Kidney tubule cell (primary cell): ENCODE measurements at regions not wholly inside any gene's neighbourhood (a gene's known extent, or its start where the extent isn't known, plus 50 kb on each side); places are given as distances from the start of the nearest gene placed in this dataset.

Experiments used
- DNase-seq: peaks from one replicate; pipeline ENCODE4 v3.0.0-alpha.2; 2018; ENCODE audit warnings: low spot score

DNA sequence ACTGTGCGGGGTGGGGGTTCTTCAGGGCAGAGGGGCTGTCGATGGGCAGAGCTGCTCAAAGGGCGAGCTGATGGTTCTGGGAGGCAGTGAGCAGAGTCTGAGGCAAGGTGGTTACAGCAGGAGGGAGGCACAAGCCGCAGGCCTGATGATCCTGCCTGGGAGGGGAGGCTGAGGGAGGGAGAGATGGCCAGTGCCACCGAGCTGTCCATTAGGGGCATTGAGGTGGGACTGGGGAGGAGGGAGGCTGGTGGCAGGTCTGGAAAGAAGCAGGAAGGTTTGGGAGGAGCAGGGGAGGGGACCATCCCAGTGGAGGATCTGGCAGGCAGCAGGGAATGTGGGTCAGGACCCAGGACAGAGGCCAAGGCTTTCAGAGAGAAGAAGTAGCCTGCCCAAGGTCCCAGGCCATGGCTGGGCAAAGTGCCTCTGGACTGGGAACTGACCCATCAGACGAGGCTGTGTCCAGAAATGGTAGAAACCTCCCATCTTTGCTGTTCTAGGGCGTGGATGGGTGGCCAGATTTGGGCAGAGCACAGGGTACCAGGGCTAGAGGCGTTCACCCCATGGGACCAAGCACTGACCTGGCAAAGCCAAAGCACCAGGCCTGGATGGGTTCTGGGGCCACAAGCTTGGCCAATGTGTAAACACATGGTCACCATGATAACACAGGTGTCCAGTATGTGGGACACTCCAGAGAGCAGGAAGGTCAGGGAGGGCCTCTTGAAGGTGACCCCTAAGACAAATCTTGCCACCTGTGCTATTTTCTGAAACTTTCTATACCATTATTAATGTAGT is 55.5 kb downstream of the INHBB start:
- no peak for DNase-seq

DNA sequence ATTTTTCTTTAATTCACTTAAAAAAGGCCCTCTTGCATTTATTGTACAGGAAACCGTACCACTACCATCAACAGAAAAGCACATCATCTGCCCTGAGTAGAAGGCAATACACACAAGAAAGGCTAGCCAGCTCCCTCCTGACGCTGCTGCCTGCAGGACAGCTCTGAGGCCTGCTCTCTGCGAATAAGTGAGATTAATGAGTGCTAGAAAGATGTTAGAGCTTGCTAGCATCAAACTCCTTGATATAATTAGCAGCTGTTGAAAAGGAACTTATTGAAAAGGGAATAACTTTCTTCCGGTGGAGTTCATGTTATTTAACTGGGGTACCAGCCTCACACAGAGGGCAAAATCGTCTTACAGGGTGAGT is 56.1 kb downstream of the INHBB start:
- DNase-seq = no peak

DNA sequence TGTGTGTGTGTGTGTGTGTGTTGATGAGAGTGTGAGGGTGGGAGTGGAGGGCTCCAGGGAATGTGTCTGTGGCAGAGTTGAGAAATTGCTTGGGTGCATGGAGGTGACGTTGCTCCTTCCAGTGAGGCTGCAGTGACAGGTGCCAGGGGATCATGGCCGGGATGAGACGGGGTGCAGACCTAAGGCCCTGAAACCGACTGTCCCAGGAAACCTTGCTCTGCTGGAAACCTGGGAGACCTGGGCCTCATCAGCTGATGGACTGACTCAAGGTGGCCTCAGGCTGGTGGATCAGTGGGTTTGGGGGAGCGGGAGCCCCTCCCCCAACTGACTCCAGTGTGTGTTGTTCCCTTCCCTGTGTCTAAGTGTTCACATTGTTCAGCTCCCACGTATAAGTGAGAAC is 56.6 kb downstream of the INHBB start:
- DNase-seq = no peak

DNA sequence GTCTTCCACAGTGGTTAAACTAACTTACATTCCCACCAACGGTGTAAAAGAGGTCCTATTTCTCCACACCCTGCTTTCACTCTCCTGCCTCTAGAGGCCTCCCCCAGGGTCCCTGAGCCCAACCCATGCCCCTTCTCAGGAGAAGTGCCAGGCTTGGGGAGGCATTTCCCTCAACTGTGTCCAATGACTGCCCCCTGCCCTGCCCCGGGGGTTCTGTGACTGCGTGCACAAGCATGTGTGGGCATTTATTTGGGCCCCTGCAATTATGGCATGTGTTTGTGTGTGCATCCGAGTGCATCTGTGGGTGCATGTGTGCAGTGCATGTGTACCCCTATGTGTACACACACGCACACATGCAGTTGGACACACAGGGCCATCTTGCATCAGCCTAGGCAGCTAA is 57.3 kb downstream of the INHBB start:
- no peak for DNase-seq

DNA sequence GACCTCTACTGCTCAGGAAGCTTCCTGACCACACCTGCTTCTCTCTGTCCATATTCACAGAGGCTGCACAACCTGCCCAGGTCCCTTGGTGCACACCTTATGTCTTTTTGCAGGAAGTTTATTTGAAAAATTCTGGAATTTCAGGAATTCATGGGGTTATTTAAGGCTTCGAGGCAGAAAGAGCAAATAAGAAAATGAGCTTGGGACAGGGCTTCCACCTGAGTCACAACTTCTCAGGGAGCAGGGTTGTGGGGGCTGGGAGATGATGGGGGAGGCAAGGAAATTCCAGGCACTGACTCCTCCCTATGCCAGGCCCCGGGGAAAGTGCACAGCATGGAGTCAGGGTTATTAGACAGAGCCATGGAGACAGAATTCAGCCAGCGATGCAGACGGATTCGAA is 57.7 kb downstream of the INHBB start:
- peak; percentile 85 for DNase-seq

DNA sequence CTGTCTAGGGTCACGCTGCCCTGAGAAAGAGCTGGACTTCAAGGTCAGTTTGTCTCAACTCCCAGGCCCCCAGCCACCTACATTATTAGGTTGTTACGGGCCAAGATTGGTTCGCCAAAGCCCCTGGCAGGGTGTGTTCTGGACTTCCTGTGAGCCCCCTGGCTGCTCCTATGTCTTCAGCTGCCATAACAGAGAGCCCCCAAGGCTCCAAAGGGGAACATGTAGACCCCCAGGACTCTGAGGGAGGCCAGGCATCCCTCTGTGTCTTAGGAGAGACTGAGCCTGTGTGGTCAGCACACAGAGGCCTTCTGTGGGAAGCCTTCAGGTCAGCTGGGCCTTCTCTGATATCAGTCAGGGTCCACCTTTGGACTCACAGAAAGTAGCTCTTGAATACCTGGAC is 58.3 kb downstream of the INHBB start:
- no peak for DNase-seq

DNA sequence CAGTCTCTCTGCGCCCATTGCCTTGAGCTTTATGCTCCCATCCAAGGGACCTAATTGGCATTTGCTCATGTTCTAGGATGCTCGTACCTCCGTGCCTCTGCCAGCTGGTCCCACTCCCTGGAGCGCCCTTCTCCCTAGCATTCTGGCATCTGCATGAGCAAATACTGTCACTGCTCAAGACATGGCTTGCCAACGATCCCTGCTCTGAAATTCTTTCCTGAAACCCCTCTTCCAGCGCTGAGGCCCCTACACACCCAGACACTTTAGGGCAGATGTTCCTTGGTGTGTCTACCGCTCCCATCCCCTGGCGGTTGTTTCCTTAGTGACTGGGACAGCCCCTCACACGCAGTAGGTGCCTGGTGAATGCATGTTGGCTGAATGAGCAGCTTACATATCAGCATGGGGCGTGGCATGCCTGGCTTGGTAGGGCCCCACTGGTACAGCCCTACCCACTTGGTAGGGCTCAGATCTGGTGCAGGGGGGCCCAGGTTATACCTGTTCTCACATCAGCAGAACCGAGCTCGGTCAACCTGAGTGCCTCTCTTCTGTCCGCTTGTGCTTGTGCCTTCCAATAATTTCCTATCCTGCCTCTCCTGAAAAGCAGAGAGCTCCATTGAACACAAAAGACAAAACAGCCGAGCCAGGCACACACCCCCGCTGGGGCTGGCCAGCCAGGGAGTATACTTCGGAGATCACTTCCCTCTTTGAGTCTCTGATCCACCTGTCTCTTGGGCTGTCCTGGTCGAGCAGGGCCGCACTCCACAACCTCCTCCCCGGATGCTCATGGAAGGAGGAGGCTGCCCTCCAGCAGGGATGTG is 59.2 kb downstream of the INHBB start:
- DNase-seq = no peak

DNA sequence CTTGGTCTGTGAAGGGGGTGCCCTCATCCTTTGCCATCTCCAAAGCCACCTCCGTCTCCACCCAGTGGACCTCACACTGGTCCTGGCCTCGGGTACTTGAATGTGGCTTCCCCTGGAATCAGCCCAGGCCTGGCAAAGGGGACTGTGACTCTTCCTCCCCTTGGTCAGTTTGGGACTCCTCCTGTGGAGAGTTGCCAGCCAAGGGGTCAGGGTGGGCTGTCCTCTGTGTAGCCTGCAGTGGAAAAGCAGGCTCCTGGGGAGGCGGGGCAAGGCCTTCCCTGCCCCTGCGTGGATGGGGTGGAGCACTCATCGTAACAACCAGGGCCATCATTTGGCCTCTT is 59.8 kb downstream of the INHBB start:
- no peak for DNase-seq

DNA sequence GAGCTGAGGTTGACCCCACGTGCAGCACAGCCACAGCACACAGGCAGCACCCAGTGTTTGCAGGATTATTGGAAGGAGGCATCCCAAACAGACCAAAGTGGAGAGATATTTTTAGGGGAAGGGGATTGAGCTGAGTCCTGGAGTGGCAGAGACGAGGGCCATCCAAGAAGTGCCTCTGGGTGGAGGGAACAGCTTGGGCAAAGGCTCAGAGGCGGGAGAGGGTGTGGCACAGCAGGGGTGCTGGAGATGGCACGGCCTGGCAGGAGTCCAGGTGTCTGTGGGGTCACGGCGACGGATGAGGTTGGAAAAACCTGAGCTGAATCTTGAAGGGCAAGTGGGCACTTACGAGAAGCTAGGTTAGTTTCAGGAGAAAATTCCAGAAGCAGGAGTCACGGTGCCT is 60.6 kb downstream of the INHBB start:
- no peak for DNase-seq

DNA sequence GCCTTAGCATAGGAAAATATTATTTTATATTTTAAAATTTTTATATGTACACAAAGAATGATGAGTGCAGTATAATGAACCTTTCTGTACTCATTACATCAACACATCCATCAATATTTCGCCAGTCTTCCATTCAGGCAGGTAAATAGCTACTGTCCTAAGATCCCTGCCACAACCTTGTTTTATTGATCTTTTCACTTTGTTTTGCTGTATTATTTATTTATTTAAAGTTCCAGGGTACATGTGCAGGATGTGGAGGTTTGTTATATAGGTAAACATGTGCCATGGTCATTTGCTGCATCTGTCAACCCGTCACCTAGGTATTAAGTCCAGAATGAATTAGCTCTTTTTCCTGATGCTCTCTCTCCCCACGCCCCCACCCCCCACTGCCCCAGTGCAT is 64.6 kb downstream of the INHBB start:
- no peak for DNase-seq

DNA sequence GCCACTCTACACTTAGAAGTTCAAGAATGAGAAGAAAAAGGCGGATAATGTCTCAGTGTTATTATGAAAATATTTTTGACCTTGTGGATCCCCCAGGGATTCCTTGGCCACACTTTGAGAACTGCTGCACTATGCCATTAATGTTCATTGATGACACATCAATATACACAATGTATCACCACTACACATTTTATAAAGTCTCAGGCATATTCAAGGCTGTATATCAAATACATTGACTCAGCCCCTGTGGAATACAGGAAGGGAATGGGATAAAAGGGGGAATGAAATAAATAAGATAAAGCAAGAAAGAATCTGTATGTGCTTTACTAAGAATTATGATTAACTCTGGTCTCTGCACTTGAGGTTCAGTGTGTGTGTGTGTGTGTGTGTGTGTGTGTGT is 69.1 kb downstream of the INHBB start:
- no peak for DNase-seq

DNA sequence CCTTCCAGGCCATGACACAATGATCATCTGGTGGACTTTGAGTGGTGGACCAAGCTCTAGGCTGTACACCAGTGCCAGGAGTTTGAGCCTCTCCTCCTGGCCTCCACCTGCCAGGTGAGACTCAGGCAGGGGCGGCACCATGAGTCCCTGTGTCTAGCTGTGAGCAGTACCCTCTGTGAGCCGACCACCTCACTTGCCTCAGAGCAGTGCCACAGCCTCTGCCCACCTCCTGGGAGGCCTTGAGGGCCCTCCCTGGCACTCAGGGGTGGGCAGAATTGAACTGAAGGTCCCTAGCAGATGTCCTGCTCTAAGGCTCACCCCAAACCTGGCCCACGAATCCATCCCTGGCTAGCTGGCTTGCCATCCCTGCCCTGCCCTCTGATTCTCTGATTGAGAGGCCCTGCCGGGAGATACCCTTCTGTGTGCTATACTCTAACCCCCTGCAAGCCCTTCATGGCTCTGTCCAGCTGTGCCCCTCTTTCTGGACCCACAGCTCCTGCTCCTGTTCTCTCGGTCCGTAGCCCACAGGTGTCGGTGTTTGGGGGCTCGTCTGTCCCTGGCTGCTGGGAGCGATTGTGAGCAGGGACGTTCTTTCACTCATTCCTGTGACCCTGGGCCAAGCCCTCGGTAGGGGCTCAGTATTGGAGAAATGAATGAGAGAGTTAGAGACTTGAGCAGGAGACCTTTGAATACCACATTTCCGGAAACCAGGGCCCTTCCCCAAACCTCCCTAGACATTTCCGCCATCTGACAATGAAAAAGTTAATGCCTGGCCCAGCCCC is 70.0 kb downstream of the INHBB start:
- no peak for DNase-seq

DNA sequence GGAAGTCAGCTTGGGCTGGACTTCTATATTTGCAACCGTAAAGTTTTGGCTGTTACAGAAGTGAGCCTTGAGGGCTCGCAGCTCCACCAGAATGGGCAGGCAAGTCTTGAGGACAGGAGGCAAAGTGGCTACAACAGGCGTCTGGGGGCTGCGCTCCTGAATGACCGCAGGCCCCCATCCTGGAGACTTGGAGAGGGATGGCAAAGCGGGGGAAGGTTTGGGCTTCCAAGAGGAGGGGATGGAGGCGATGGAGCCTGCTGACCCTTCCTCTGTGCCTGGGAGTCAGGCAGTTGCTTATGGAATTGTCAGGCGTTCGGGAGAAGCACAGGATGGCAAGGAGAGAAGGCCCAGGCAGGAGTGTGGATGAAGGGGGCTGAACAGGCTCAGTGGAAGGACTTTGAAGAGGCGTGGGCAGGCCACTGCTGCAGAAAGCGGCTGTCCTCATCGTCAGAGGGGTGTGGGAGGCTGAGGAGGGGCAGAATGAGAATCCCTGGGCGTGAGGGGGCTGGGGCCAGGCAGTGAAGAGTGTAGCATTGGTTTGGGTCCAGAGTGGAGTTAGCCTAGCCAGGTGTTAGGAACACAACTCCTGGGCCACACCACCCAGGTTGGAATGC is 72.3 kb downstream of the INHBB start:
- DNase-seq = no peak

DNA sequence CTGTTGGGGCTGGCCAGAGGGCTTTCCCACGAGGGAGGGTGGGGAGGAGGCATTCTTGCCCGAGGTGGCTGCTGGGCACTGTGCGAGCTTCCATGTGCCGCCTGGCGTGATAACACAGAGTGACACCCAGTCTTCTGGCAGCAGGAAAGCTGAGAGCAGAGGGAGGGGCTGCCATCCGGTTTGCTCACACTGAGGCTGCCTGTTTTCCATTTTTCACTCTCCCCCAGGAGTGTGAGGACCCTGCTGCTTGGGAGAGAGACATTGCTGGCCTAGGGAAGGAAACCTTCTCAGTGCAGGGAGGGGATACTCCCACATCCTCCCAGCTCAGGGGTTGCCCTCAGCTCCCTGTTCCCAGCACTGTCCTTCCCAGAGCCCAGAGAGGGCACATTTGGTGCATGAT is 73.1 kb downstream of the INHBB start:
- DNase-seq = no peak

DNA sequence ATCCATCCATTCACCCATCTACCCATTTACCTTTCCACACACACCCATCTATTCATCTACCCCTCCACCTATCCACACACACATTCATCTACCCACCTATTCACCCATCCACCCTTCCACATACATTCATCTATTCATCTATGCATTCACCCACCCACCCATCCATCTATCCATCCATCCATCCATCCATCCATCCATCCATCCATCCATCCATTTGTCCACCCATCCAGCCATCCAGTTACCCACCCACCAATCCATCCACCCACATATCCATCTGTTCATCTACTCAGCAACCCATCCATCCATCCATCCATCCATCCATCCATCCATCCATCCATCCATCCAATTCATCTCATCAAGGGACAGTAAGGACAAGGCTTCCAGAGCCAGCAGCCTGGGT is 74.0 kb downstream of the INHBB start:
- no peak for DNase-seq

DNA sequence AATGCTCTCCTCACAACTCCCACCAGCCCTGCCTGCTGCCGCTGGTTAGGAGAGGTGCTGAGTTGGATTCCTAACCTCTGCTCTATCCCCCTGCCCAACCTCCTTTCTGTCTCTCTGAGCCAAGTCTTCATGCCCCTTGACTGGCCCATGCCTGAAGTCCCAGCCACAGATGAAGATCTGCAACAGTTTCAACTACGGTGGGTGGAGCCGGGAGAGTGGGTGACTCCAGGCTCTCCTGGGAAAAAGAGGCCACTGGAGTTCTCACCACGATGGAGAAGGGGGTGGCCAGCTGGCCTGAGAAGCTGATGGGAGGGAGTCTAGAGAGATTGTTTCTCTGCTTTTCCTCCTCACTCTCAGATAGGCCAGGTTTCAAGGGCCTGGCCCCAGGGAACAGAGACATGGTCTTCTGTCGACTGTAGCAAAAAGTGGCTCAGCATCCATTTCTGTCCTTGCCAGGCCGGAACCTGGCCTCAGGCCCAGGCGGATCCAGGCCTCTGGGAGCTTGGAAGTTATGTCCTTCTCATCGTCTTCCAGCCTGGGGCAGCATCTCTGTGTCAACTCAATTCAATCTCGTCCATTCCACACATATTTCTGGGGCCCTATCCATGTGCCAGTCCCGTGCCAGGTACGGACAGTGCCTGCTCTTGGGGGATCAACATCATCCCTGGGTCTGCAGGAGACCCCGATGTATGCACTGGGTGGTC is 75.3 kb downstream of the INHBB start:
- no peak for DNase-seq

DNA sequence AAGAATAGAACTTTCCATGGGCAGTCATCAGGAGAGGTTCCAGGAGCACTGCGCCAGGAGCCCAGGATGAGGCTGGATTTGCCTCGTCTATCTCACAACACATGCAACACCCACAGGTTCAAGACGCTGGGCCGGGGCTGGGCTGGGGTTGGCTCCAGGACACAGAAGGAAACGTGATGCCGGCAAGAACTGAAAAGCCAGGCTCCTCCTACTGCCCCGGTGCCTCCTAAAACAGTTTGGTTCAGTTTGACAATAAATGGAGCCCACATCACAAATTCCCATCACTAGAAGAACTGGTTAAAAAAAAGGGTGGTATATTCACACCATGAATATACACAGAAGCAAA is 75.9 kb downstream of the INHBB start:
- DNase-seq = no peak

DNA sequence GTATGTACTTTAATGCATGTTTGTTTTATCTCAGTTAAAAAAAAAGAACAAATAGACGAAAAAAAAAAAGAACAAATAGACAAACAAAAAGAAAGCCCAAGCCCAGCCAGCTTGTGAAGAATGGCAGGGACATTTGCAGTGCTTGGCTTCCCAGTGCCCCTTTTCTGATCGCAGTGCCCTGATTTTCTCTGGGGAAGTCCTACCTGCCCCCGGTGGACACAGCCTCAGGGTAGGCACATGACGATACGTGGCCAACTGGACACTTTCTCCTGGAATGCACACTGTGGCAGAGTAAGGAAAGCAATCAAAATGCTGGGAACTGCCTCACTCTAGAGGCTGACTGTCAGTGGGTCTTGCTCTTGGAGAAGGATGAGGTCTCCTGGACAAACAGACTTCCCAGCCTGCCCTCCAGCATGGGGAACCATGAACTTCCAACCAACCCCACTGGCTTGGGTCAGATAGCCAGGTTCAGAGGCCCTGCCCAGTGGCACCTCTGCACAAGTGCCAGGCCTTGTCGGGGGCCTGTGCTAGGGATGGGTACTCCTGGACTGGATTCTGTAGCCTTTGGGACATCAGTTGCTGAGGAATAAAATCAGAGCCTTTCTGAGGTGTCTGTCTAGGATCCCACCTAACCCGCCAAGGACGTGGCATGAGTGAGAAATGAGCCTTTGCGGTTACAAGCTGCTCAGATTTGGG is 76.7 kb downstream of the INHBB start:
- no peak for DNase-seq

DNA sequence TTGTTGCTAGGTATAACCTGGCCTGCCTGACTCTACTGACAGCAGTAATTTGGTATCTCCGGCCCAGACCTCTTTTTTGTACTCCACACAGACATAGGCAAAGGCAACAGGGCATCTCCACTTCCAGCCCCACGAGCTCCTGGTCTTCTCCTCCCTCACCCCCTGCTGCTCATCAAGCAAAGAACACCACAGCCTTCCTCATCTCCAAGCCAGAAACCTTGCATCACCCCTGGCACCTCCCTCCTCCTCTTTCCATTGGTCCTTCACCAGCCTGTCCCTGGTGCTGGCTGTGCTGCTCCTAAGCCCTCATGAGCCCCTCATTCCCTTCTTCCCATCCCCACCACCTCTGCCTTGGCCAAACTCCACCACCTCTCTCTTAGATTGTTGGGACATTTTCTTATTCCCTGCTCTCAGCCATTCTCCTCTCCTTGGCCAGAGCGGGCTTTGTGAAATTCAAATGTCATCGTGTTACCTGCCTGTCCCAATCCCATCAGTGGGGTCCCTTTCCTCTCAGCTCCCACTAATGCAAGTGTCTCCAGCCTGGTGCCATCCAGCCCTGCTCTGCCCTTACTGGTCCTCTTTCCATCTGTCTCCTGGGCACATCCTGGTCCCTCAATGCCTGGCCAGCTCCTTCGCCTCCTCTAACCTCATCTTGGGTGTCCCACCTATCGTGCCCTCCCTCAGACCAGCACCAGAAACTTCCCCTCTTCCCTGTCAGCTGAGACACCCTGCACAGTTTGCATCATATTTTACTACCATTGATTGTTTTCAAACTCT is 77.4 kb downstream of the INHBB start:
- DNase-seq = no peak

DNA sequence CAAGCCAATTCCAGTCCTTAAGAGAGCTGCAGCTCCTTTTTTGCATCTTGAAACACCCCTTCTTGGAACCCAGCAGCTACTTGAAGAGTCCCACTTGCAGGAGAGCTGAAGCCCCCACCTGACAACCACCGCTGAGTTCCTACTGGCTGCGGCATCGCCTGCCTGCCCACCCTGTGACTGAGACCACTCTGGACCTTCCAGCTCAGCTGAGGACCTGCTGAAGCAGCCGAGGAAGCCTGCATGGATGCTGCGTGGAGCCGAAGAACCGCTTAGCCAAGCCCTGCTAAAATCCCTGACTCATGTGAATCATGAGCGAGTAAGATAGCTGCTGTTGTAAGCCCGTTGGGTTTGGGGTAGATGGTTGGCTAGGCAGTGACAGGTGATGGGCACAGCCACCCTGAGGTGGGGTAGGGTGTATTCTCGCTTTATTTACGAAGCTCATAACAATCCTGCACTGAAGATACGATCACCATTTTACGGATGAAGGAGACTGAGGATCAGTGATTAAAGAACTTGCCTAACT is 78.4 kb downstream of the INHBB start:
- DNase-seq = no peak
